Omental fat pad (tissue), 3 donors: ENCODE measurements at regions not wholly inside any gene's neighbourhood (a gene's known extent, or its start where the extent isn't known, plus 50 kb on each side); places are given as distances from the start of the nearest gene placed in this dataset.
"Not testable (repeated sequence)": the region's sequence is repeated elsewhere in the genome, so short reads cannot be mapped to it uniquely, and the experiment has no call there.

ENCODE experiments used
- ATAC-seq: fragments of 150-250 bp; one replicate; pipeline ENCODE4 v1.9.1; 2016; ENCODE audit warnings: mild to moderate bottlenecking, moderate library complexity; ENCODE audit not compliant: low FRiP score
- DNase-seq: peaks from one replicate; pipeline ENCODE4 v3.0.0-alpha.2; 2019; ENCODE audit warnings: low spot score
- CTCF ChIP-seq, 3 donors: fragments of 450-650 bp; IDR thresholded peaks; one replicate each; pipeline ENCODE4 v1.5.1; 2016 to 2017; ENCODE audit warnings: antibody characterized with exemption in 3 of 3, mild to moderate bottlenecking in 3 of 3, moderate library complexity in 2 of 3

GRCh38 chr10:109308971-109309370 lies 614.3 kb downstream of the XPNPEP1 start:
- TF ChIP-seq CTCF (IDR thresholded peaks at IDR 0.05) = no peak
- DNase-seq (no peak), ATAC-seq (no peak)

GRCh38 chr10:109307102-109307501 lies 616.2 kb downstream of the XPNPEP1 start:
- not testable (repeated sequence) for DNase-seq, ATAC-seq

- TF ChIP-seq CTCF (IDR thresholded peaks at IDR 0.05) = no peak
- ATAC-seq (no peak), DNase-seq (no peak)
Observed at GRCh38 chr10:109306698-109307097, 616.6 kb downstream of the XPNPEP1 start.

GRCh38 chr10:109287858-109288257 lies 635.5 kb downstream of the XPNPEP1 start:
- no peak for TF ChIP-seq CTCF (IDR thresholded peaks at IDR 0.05)
- DNase-seq (no peak), ATAC-seq (no peak)

GRCh38 chr10:109282510-109282909 lies 640.8 kb downstream of the XPNPEP1 start:
- no peak for TF ChIP-seq CTCF (IDR thresholded peaks at IDR 0.05)

GRCh38 chr10:109281347-109281746 lies 642.0 kb downstream of the XPNPEP1 start:
- ATAC-seq (no peak), DNase-seq (no peak)
- TF ChIP-seq CTCF (IDR thresholded peaks at IDR 0.05) = no peak

More at GRCh38 chr10:109282510-109282909, 640.8 kb downstream of the XPNPEP1 start:
- DNase-seq (no peak), ATAC-seq (no peak)

- ATAC-seq (no peak), DNase-seq (no peak)
- TF ChIP-seq CTCF (IDR thresholded peaks at IDR 0.05) = no peak
Observed at GRCh38 chr10:109280837-109281236, 642.5 kb downstream of the XPNPEP1 start.

- ATAC-seq (no peak), DNase-seq (no peak)
- no peak for TF ChIP-seq CTCF (IDR thresholded peaks at IDR 0.05)
Observed at GRCh38 chr10:109277456-109277855, 645.9 kb downstream of the XPNPEP1 start.
